Astrocyte of the spinal cord (primary cell): ENCODE measurements at regions not wholly inside any gene's neighbourhood (a gene's known extent, or its start where the extent isn't known, plus 50 kb on each side); places are given as distances from the start of the nearest gene placed in this dataset.
"Not testable (repeated sequence)": the region's sequence is repeated elsewhere in the genome, so short reads cannot be mapped to it uniquely, and the experiment has no call there.

ENCODE experiments used
- DNase-seq: peaks from one replicate; pipeline ENCODE4 v3.0.0; 2011; ENCODE audit warnings: low read depth, low spot score
- H3K4me3 ChIP-seq: 2 replicates; pipeline ENCODE4 v1.5.1; 2011; ENCODE audit warnings: low read depth, mild to moderate bottlenecking, low read length, moderate library complexity
- in situ Hi-C: cut with HindIII; loops from 2 replicates; pipeline ENCODE4 v1.10.0; 2017; ENCODE audit warnings: low sequenced_read_pairs
- TF ChIP-seq, protein P1 (sequence below): IDR thresholded peaks from 2 replicates; pipeline ENCODE4 v1.5.1; 2012; ENCODE audit warnings: low read depth, mild to moderate bottlenecking, low read length, inconsistent platforms

DNA sequence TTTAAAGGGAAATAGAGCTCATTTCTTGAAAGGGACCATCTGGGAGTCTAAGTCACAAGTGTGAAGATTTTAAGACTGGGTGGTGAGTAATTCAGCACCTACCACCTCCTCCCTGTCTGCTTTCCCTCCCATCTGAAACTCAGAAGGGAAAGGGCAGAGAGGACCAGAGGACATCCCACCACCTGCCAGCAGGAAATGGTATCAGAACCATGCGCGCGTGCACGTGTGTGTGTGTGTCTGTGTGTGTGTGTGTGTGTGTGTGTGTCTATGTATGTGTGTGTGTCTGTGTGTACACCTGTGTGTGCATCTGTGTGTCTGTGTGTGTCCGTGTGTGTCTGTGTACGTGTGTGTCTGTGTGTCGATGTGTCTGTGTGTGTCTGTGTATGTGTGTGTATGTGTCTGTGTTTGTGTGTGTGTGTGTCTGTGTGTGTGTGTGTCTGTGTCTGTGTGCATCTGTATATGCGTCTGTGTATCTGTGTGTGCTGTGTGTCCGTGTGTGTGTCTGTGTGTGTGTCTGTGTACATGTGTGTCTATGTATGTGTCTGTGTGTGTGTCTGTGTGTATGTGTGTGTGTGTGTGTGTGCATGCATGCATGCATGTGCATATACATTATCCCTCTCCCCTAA is 76.8 kb downstream of the ZFP36L2 start:
- DNase-seq = no peak
- no peak overlapping the region for H3K4me3 ChIP-seq
- in situ Hi-C loops = no loop called here
- TF ChIP-seq, protein P1, sequence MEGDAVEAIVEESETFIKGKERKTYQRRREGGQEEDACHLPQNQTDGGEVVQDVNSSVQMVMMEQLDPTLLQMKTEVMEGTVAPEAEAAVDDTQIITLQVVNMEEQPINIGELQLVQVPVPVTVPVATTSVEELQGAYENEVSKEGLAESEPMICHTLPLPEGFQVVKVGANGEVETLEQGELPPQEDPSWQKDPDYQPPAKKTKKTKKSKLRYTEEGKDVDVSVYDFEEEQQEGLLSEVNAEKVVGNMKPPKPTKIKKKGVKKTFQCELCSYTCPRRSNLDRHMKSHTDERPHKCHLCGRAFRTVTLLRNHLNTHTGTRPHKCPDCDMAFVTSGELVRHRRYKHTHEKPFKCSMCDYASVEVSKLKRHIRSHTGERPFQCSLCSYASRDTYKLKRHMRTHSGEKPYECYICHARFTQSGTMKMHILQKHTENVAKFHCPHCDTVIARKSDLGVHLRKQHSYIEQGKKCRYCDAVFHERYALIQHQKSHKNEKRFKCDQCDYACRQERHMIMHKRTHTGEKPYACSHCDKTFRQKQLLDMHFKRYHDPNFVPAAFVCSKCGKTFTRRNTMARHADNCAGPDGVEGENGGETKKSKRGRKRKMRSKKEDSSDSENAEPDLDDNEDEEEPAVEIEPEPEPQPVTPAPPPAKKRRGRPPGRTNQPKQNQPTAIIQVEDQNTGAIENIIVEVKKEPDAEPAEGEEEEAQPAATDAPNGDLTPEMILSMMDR = no peak

DNA sequence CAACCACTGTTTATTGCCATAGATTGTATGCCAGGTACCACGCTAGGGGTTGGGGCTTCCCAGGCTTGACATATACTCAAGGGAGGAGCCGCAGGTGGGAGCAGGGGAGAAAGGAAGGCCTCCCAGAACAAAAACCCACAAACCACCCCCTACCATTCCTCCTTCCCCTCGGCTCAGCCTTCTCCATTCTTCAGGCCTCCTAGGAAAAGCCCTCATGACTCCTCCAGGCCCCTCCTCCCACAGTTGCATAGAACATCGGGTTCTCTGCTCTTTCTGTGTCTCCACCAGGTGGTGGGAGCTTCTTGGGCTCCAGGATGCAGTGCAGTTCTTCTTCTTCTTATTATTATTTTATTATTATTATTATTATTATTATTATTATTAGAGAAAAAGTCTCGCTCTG is 80.3 kb downstream of the ZFP36L2 start:
- TF ChIP-seq, protein P1 = peak; percentile 2
- H3K4me3 ChIP-seq = no peak overlapping the region
- in situ Hi-C loops = no loop called here
- DNase-seq = no peak

DNA sequence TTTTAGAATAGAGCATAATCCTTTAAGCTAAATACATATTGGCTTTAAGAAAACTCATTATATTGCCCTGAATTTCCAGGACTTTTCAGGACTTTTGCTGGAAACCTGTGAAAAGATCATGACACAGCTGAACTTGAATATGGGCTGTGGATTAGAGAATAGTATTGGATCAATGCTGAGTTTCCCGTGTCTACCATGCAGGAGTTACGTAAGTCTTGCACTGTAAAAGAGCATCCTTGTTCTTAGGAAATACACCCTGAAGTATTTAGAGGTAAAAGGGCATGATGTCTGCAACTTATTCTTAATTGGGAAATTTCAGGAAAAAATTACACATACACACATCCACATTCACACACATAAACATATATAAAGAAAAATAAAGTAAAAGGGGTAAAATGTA is 82.1 kb downstream of the ZFP36L2 start:
- in situ Hi-C loops = no loop called here
- TF ChIP-seq, protein P1 = no peak
- H3K4me3 ChIP-seq = no peak overlapping the region
- no peak for DNase-seq

DNA sequence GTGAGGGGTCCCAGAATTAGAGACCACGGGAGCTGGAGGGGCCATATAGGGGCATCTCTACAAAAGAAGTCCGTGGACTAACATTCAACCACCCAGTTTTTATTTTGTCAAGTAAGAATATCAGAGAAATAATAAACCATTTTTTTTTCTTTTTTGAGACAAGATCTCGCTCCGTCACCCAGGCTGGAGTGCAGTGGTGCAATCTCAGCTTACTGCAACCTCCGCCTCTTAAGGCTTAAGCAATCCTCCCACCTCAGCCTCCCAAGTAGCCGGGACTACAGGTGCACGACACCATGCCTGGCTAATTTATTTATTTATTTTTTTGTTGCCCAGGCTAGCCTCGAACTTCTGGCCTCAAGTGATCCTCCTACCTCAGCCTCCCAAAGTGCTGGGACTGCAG is 82.7 kb downstream of the ZFP36L2 start:
- no peak overlapping the region for H3K4me3 ChIP-seq
- no peak for DNase-seq
- TF ChIP-seq, protein P1 = no peak
- in situ Hi-C loops = no loop called here

DNA sequence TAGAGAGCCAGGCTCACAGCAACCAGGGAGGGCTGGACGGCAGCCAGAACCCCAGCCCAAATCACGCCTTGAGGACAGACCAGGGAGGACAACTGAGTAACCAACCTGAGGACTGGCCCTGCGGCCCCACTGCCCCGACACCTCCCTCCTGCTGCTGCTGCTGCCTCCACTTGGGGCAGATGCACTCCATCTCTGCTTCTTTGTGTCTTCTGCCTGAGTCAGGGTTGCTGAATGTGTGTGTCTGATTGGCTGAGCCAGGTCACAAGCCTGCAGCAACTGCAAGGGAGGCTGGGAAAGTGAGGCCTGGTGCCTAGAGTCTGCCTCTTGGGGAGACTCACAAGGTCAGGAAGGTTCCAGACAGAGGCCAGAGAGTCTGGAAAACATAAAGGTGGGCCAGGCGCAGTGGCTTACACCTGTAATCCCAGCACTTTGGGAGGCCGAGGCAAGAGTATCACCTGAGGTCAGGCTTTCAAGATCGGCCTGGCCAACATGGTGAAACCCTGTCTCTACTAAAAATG is 83.4 kb downstream of the ZFP36L2 start:
- no peak overlapping the region for H3K4me3 ChIP-seq
- no peak for DNase-seq
- TF ChIP-seq, protein P1 = no peak
- in situ Hi-C loops = no loop called here

DNA sequence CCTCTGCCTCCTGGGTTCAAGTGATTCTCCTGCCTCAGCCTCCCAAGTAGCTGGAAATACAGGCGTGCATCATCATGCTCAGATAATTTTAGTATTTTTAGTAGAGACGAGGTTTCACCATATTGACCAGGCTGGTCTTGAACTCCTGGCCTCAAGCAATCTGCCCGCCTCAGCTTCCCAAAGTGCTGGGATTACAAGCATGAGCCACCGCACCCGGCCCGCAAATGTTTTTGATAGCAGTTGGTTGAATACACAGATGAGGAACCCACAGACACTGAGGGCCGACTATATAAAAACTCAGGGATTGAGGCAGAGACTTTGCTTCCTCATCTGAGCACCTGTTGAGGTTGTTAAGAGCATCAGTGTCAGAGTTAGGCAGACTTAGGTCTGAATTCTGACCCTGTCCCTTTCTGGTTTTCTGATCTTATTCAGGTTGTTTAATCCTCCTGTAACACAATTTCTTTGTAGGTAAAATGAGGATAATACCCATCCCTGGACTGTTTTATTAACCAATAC is 84.7 kb downstream of the ZFP36L2 start:
- in situ Hi-C loops, DNase-seq: not testable (repeated sequence)

DNA sequence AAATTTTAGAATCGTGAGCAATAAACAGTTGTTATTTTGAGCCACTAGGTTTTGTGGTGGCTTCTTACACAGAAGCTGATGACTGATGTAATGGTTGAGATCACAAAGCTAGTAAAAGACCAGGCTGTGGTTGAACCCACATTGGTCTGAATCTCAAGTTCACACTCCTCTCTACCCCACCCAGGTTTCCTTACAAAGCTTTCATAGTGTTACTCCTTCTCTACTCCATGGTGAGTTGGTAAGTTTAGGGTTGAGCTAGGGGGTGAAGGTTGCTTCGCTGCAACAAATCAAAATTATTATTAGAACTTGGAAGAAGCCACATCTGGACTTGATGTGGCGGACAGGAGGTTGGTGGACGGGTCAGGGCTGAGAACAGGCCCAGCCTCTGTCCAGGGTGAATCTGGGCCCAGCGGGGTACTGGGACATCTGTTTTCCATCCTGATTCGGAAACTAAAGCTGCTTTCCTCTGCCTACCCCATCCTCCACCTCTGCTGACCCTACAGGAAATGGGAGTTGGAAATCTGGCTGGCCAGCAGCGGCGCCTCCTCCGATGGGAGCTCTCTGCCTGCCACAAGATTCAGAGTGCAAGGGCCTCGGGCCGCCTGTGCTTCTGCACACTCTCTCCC is 86.3 kb downstream of the ZFP36L2 start:
- in situ Hi-C loops = no loop called here
- H3K4me3 ChIP-seq = no peak overlapping the region
- DNase-seq = peak; percentile 63
- TF ChIP-seq, protein P1 = no peak

More for the DNA sequence above, 84.7 kb downstream of the ZFP36L2 start:
- H3K4me3 ChIP-seq = not testable (repeated sequence)
